Endothelial cell of umbilical vein (primary cell): ENCODE measurements at regions not wholly inside any gene's neighbourhood (a gene's known extent, or its start where the extent isn't known, plus 50 kb on each side); places are given as distances from the start of the nearest gene placed in this dataset.

Experiments used
- BruUV-seq: library from RNA; stranded (reverse); fragments of 400-500 nt; replicated peaks from 2 replicates; lab custom pipeline; 2021; lab: Mats Ljungman, UMichigan
- CTCF ChIA-PET: fragments of 300-600, 350-600 bp; sonication (Branson Sonifier 250); formaldehyde crosslinking; loops from one replicate; lab custom pipeline; 2021; ENCODE audit warnings: antibody characterized with exemption, inconsistent platforms; lab: Charles Lee
- POLR2A ChIA-PET: fragments of 300-600, 350-600 bp; sonication (Branson Sonifier 250); formaldehyde crosslinking; loops from one replicate; lab custom pipeline; 2021; ENCODE audit warnings: antibody characterized with exemption, inconsistent platforms; lab: Charles Lee
- DNase-seq: peaks from one replicate; pipeline ENCODE4 v3.0.0-alpha.2; 2011; ENCODE audit warnings: low read depth, low spot score
- FAIRE-seq: peaks from 2 replicates; lab custom pipeline; 2011; peaks lifted over from hg19 to GRCh38; lab: Jason Lieb, UNC
- H2AFZ ChIP-seq: 2 replicates; pipeline ENCODE4 v1.6.0; 2012; ENCODE audit warnings: low read depth, low read length, control low read depth, inconsistent platforms
- H3K27ac ChIP-seq: 2 replicates; pipeline ENCODE4 v1.5.1; 2011; ENCODE audit warnings: low read depth, mild to moderate bottlenecking, control low read depth, low read length, moderate library complexity; ENCODE audit not compliant: insufficient read depth
- H3K27me3 ChIP-seq, 2 experiments: 2 replicates each; pipeline versions ENCODE4 v1.6.0 to v1.6.1; 2011; ENCODE audit warnings: low read length in 2 of 2, mixed read lengths in 1 of 2; ENCODE audit not compliant: control insufficient read depth in 2 of 2, insufficient read depth in 2 of 2
- H3K36me3 ChIP-seq, 2 experiments: 2 replicates in 1 of 2; 3 replicates in 1 of 2; pipeline ENCODE4 v1.5.1; 2011; ENCODE audit warnings: low read length in 2 of 2, mild to moderate bottlenecking in 1 of 2, moderate library complexity in 1 of 2; ENCODE audit not compliant: control insufficient read depth in 2 of 2, insufficient read depth in 2 of 2; ENCODE audit errors: extremely low read depth in 1 of 2
- H3K4me1 ChIP-seq: 3 replicates; pipeline ENCODE4 v1.5.1; 2011; ENCODE audit warnings: mild to moderate bottlenecking, low read length; ENCODE audit not compliant: control insufficient read depth, insufficient read depth; ENCODE audit errors: extremely low read depth
- H3K4me2 ChIP-seq: 2 replicates; pipeline ENCODE4 v1.6.1; 2011; ENCODE audit warnings: low read length, control low read depth, mixed read lengths; ENCODE audit not compliant: insufficient read depth
- H3K4me3 ChIP-seq, 3 experiments: fragments of 200-600 bp in 1 of 3; sonication (generic), shearing (Covaris generic) in 1 of 3; replicated peaks in 1 of 3; 2 replicates each; pipeline ENCODE4 v1.5.1; 2011 to 2016; ENCODE audit warnings: control low read depth in 3 of 3, low read length in 3 of 3, mild to moderate bottlenecking in 2 of 3, inconsistent platforms in 1 of 3, low read depth in 1 of 3, moderate library complexity in 1 of 3; ENCODE audit not compliant: insufficient read depth in 1 of 3
- H3K79me2 ChIP-seq: 2 replicates; pipeline ENCODE4 v1.6.0; 2012; ENCODE audit warnings: low read length, inconsistent platforms; ENCODE audit not compliant: control insufficient read depth, insufficient read depth
- H3K9ac ChIP-seq: replicated peaks from 2 replicates; pipeline ENCODE3; 2011; ENCODE audit warnings: low read length, control low read depth; ENCODE audit not compliant: insufficient read depth; ENCODE audit errors: extremely low read depth
- H3K9me1 ChIP-seq: replicated peaks from 3 replicates; pipeline ENCODE4 v1.6.0; 2011; ENCODE audit warnings: mild to moderate bottlenecking, low read length; ENCODE audit not compliant: control insufficient read depth, insufficient read depth; ENCODE audit errors: extremely low read depth
- H3K9me3 ChIP-seq: replicated peaks from 2 replicates; pipeline ENCODE4 v1.5.1; 2012; ENCODE audit warnings: low read length, inconsistent platforms; ENCODE audit not compliant: control insufficient read depth, insufficient read depth
- H4K20me1 ChIP-seq: replicated peaks from 2 replicates; pipeline ENCODE3; 2011; ENCODE audit warnings: mild to moderate bottlenecking, low read length; ENCODE audit not compliant: control insufficient read depth, insufficient read depth; ENCODE audit errors: extremely low read depth
- CTCF ChIP-seq, 2 donors: IDR thresholded peaks; 1 replicate in 1 of 2; 2 replicates in 1 of 2; pipeline ENCODE4 v1.5.1; 2011; ENCODE audit warnings: low read length in 2 of 2, mild to moderate bottlenecking in 2 of 2, moderate library complexity in 2 of 2, control low read depth in 1 of 2, inconsistent platforms in 1 of 2, low read depth in 1 of 2; ENCODE audit not compliant: insufficient read depth in 1 of 2; ENCODE audit errors: extremely low read depth in 1 of 2
- EZH2 ChIP-seq: IDR thresholded peaks from 2 replicates; pipeline ENCODE4 v1.6.1; 2012; ENCODE audit warnings: borderline replicate concordance, low read depth, mild to moderate bottlenecking, moderate library complexity, low read length, inconsistent platforms; ENCODE audit not compliant: severe bottlenecking
- FOS ChIP-seq: IDR thresholded peaks from 2 replicates; pipeline ENCODE4 v1.6.1; 2011; ENCODE audit warnings: mild to moderate bottlenecking, low read length, moderate library complexity, borderline replicate concordance; ENCODE audit not compliant: insufficient read depth
- GATA2 ChIP-seq: IDR thresholded peaks from 2 replicates; pipeline ENCODE4 v1.7.0; 2011; ENCODE audit warnings: low read depth, mild to moderate bottlenecking, moderate library complexity, mixed read lengths, low read length; ENCODE audit not compliant: insufficient read length, insufficient read depth
- JUN ChIP-seq: IDR thresholded peaks from 2 replicates; pipeline ENCODE4 v1.6.1; 2011; ENCODE audit warnings: borderline replicate concordance, low read depth; ENCODE audit not compliant: insufficient read length, insufficient read depth
- MAX ChIP-seq: IDR thresholded peaks from 2 replicates; pipeline ENCODE4 v1.6.1; 2011; ENCODE audit not compliant: insufficient read depth, insufficient read length
- MYC ChIP-seq: IDR thresholded peaks from one replicate; pipeline ENCODE4 v1.6.1; 2011; ENCODE audit warnings: mild to moderate bottlenecking, low read depth, low read length
- POLR2A ChIP-seq: IDR thresholded peaks from 2 replicates; pipeline ENCODE4 v1.6.1; 2012; ENCODE audit warnings: low read depth, mild to moderate bottlenecking, control low read depth, low read length
- POLR2AphosphoS5 ChIP-seq: IDR thresholded peaks from 2 replicates; pipeline ENCODE4 v1.6.1; 2012; ENCODE audit warnings: low read depth, mild to moderate bottlenecking, control low read depth, low read length, moderate library complexity; ENCODE audit not compliant: insufficient read depth
- dilution Hi-C: fragments of 300-500 bp; cut with MboI; formaldehyde crosslinking; loops from one replicate; pipeline ENCODE4 v1.15.0; 2019; ENCODE audit warnings: low sequenced_read_pairs; ENCODE audit not compliant: extremely low pct_ligation_motif_present
- intact Hi-C: fragments of 100-400 bp; cut with micrococcal nuclease; formaldehyde crosslinking; loops from one replicate; pipeline ENCODE4 v1.10.0; 2022

GRCh38 chr9:7287065-7287464, 512.5 kb downstream of the DMAC1 start:
- ChIA-PET POLR2A (no interaction called here), CTCF (no interaction called here)
- H4K20me1 ChIP-seq: no peaks in the 10 kb centered on the region
- H3K9me1 ChIP-seq: no peaks in the 10 kb centered on the region
- TF ChIP-seq MYC (no peak), POLR2A (no peak), FOS (no peak), CTCF (IDR thresholded peaks at IDR 0.05; ENCODE audit: extremely low read depth in 1 of 2, insufficient read depth in 1 of 2, low read depth in 1 of 2, low read length in 2 of 2) (no peak), POLR2AphosphoS5 (no peak)
- H3K9me3 ChIP-seq: no peaks in the 10 kb centered on the region
- no peak overlapping the region for H3K9ac ChIP-seq
- no peak for FAIRE-seq
- H3K27ac ChIP-seq: no peak overlapping the region
- H3K4me3 ChIP-seq: no peak overlapping the region
- no TSS peak for BruUV-seq
- no peaks in the 10 kb centered on the region for H3K27me3 ChIP-seq
- intact Hi-C loops (loop anchor here (10.0 kb wide), 1 partner anchor 58 kb away; no protein-coding TSS in a partner anchor), dilution Hi-C loops (no loop called here)
- H3K4me1 ChIP-seq: no peaks in the 10 kb centered on the region
- no peak overlapping the region for H2AFZ ChIP-seq
- H3K36me3 ChIP-seq: no peaks in the 10 kb centered on the region
- no peaks in the 10 kb centered on the region for H3K79me2 ChIP-seq
- H3K4me2 ChIP-seq: no peak overlapping the region
- DNase-seq: no peak

- BruUV-seq: no TSS peak
- intact Hi-C loops: loop anchor here (10.0 kb wide), 1 partner anchor 59 kb away; no protein-coding TSS in a partner anchor
- no peaks in the 10 kb centered on the region for H3K36me3 ChIP-seq
- no peak overlapping the region for H3K4me3 ChIP-seq
- H3K4me2 ChIP-seq: no peak overlapping the region
- TF ChIP-seq JUN (no peak), GATA2 (no peak), CTCF (IDR thresholded peaks at IDR 0.05; ENCODE audit: extremely low read depth in 1 of 2, insufficient read depth in 1 of 2, low read depth in 1 of 2, low read length in 2 of 2) (no peak), MYC (no peak), FOS (no peak), POLR2A (no peak), EZH2 (no peak), MAX (no peak), POLR2AphosphoS5 (no peak)
- ChIA-PET CTCF (no interaction called here), POLR2A (no interaction called here)
- H3K27ac ChIP-seq: no peak overlapping the region
- no peaks in the 10 kb centered on the region for H3K9me3 ChIP-seq
- H4K20me1 ChIP-seq: no peaks in the 10 kb centered on the region
- FAIRE-seq: no peak
- H3K9me1 ChIP-seq: no peaks in the 10 kb centered on the region
- no peaks in the 10 kb centered on the region for H3K79me2 ChIP-seq
- dilution Hi-C loops: no loop called here
- no peak overlapping the region for H2AFZ ChIP-seq
- no peak overlapping the region for H3K9ac ChIP-seq
- no peaks in the 10 kb centered on the region for H3K4me1 ChIP-seq
- no peaks in the 10 kb centered on the region for H3K27me3 ChIP-seq
- DNase-seq: no peak
These were observed 513.5 kb downstream of the DMAC1 start for GRCh38 chr9:7286101-7286500.
